HG03520 (cell line): ENCODE measurements at regions not wholly inside any gene's neighbourhood (a gene's known extent, or its start where the extent isn't known, plus 50 kb on each side); places are given as distances from the start of the nearest gene placed in this dataset.
"Not testable (repeated sequence)": the region's sequence is repeated elsewhere in the genome, so short reads cannot be mapped to it uniquely, and the experiment has no call there.

ENCODE experiments used
- ATAC-seq: cut with Tn5 transposase; IDR thresholded peaks from one replicate; pipeline ENCODE4 v1.9.1; 2021; ENCODE audit warnings: mild to moderate bottlenecking, moderate library complexity; ENCODE audit not compliant: unreplicated experiment

- ATAC-seq, result no peak
These were observed 202.7 kb downstream of the SPRY1 start for GRCh38 chr4:123599061-123599919.

GRCh38 chr4:123599920-123600810 lies 203.6 kb downstream of the SPRY1 start:
- peak; percentile 100 for ATAC-seq

- ATAC-seq, result no peak
These were observed 204.7 kb downstream of the SPRY1 start for GRCh38 chr4:123600987-123601904.

GRCh38 chr4:123602007-123602406 lies 205.4 kb downstream of the SPRY1 start:
- ATAC-seq, result no peak

GRCh38 chr4:123603165-123603564 lies 206.6 kb downstream of the SPRY1 start:
- ATAC-seq, result no peak

- ATAC-seq, result not testable (repeated sequence)
These were observed 209.2 kb downstream of the SPRY1 start for GRCh38 chr4:123605797-123606196.

GRCh38 chr4:123606336-123606735 lies 209.7 kb downstream of the SPRY1 start:
- no peak for ATAC-seq

GRCh38 chr4:123606946-123607542 lies 210.4 kb downstream of the SPRY1 start:
- peak; percentile 47 for ATAC-seq

GRCh38 chr4:123609829-123610228 lies 213.2 kb downstream of the SPRY1 start:
- no peak for ATAC-seq

- ATAC-seq, result no peak
These were observed 217.2 kb downstream of the SPRY1 start for GRCh38 chr4:123613586-123614344.

GRCh38 chr4:123615901-123616300 lies 219.3 kb downstream of the SPRY1 start:
- no peak for ATAC-seq

- peak; percentile 80 for ATAC-seq
These were observed 220.4 kb downstream of the SPRY1 start for GRCh38 chr4:123616951-123617461.

GRCh38 chr4:123617791-123618190 lies 221.2 kb downstream of the SPRY1 start:
- no peak for ATAC-seq

GRCh38 chr4:123618606-123619005 lies 222.0 kb downstream of the SPRY1 start:
- ATAC-seq, result no peak

GRCh38 chr4:123619326-123619725 lies 222.7 kb downstream of the SPRY1 start:
- ATAC-seq, result no peak

- no peak for ATAC-seq
These were observed 223.3 kb downstream of the SPRY1 start for GRCh38 chr4:123619895-123620294.

- no peak for ATAC-seq
These were observed 224.6 kb downstream of the SPRY1 start for GRCh38 chr4:123621072-123621705.

- ATAC-seq, result no peak
These were observed 226.0 kb downstream of the SPRY1 start for GRCh38 chr4:123622572-123622971.

- ATAC-seq, result no peak
These were observed 227.0 kb downstream of the SPRY1 start for GRCh38 chr4:123623611-123624010.
